Right lobe of liver (tissue), 6 donors: ENCODE measurements at regions not wholly inside any gene's neighbourhood (a gene's known extent, or its start where the extent isn't known, plus 50 kb on each side); places are given as distances from the start of the nearest gene placed in this dataset.

Experiments used
- ATAC-seq, 4 donors: fragments of 200-7000 bp; cut with Tn5 transposase; one replicate each; pipeline ENCODE4 v1.9.1; 2020; ENCODE audit warnings: mild to moderate bottlenecking in 4 of 4, moderate library complexity in 4 of 4
- DNase-seq, 3 donors: peaks; one replicate each; pipeline ENCODE4 v3.0.0-alpha.2; 2020
- H3K27ac ChIP-seq, 3 donors: fragments of 200-600 bp; one replicate each; pipeline ENCODE4 v1.8.0; 2022
- H3K27me3 ChIP-seq, 2 donors: fragments of 200-600 bp; one replicate each; pipeline ENCODE4 v1.8.0; 2022
- H3K36me3 ChIP-seq, 4 donors: fragments of 200-600 bp; sonication (generic) in 1 of 4; one replicate each; pipeline versions ENCODE4 v1.5.1 to v1.8.0; 2017 to 2022; ENCODE audit warnings: control low read depth in 1 of 4
- H3K4me1 ChIP-seq, 4 donors: fragments of 200-600 bp; sonication (generic) in 1 of 4; one replicate each; pipeline versions ENCODE4 v1.5.1 to v1.8.0; 2017 to 2022; ENCODE audit warnings: control low read depth in 1 of 4
- H3K4me3 ChIP-seq, 3 donors: fragments of 200-600 bp; one replicate each; pipeline ENCODE4 v1.8.0; 2022
- H3K9me3 ChIP-seq, 4 donors: fragments of 200-600 bp; sonication (generic) in 1 of 4; one replicate each; pipeline versions ENCODE4 v1.5.1 to v1.8.0; 2017 to 2022; ENCODE audit warnings: control low read depth in 1 of 4
- POLR2A ChIP-seq: fragments of 450-650 bp; IDR thresholded peaks from one replicate; pipeline ENCODE4 v1.6.1; 2017; ENCODE audit warnings: antibody characterized with exemption, mild to moderate bottlenecking
- WGBS: methylation state at CpG from one replicate; pipeline ENCODE4 v1.1.6; 2018; ENCODE audit warnings: low coverage, low lambda C conversion rate; ENCODE audit not compliant: insufficient coverage; ENCODE audit errors: missing lambda C conversion rate; 5-methylcytosine and 5-hydroxymethylcytosine counted together
- intact Hi-C, 2 donors: fragments of 100-400 bp; cut with DNase I; formaldehyde crosslinking; loops; one replicate each; pipeline versions ENCODE4 v1.11.2 to v1.14.1; 2022
- TF ChIP-seq, protein P1 (sequence below), 4 donors: fragments of 200-600 bp in 3 of 4; fragments of 450-650 bp in 1 of 4; IDR thresholded peaks; one replicate each; pipeline versions ENCODE4 v1.5.1 to v1.8.0; 2016 to 2022; ENCODE audit warnings: antibody characterized with exemption in 4 of 4, mild to moderate bottlenecking in 2 of 4
- donor health status: DM: no; HTN: yes; CAD: no.
- donor health status: DM: no; HTN: no; CAD: no.
- donor health status: DM: no; HTN: no; CAD: no.
- donor health status: DM: no; HTN: yes; CAD: no.
- donor health status: DM: no; HTN: yes; CAD: no.

GRCh38 chr3:94462931-94463330 lies 400.1 kb downstream of the NSUN3 start:
- no peaks in the 10 kb centered on the region for H3K4me1 ChIP-seq
- 51% methylated on average over 2 of the region's 2 CpGs for WGBS
- intact Hi-C loops: no loop called here
- no peaks in the 10 kb centered on the region for H3K36me3 ChIP-seq
- H3K9me3 ChIP-seq: no peaks in the 10 kb centered on the region
- no peak overlapping the region for H3K4me3 ChIP-seq
- no peak overlapping the region for H3K27ac ChIP-seq
- DNase-seq (no peak), ATAC-seq (no peak)
- H3K27me3 ChIP-seq: no peaks in the 10 kb centered on the region
- no peak for TF ChIP-seq POLR2A
- TF ChIP-seq, protein P1, sequence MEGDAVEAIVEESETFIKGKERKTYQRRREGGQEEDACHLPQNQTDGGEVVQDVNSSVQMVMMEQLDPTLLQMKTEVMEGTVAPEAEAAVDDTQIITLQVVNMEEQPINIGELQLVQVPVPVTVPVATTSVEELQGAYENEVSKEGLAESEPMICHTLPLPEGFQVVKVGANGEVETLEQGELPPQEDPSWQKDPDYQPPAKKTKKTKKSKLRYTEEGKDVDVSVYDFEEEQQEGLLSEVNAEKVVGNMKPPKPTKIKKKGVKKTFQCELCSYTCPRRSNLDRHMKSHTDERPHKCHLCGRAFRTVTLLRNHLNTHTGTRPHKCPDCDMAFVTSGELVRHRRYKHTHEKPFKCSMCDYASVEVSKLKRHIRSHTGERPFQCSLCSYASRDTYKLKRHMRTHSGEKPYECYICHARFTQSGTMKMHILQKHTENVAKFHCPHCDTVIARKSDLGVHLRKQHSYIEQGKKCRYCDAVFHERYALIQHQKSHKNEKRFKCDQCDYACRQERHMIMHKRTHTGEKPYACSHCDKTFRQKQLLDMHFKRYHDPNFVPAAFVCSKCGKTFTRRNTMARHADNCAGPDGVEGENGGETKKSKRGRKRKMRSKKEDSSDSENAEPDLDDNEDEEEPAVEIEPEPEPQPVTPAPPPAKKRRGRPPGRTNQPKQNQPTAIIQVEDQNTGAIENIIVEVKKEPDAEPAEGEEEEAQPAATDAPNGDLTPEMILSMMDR (IDR thresholded peaks at IDR 0.05): no peak

DNA sequence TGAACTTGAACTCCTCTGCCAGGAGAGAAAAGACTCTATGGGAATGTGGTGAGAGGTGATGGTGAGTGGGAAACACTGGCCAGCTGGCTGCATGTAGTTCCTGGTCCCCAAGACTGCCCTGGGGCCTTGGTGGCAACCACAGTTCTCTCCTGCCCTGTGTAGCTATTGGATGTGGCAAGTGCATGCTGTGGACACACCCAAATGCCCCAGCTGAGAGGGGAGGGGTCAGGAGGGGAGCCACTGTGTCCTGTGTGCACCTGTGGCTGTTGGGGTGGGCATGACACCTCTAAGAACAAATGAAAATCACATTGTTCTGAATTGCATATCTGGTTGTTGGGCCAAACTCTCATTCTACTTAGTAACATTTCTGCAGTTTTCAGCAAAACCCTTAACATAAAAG lies 409.6 kb downstream of the NSUN3 start:
- Histone ChIP-seq H3K27ac (no peak overlapping the region), H3K27me3 (no peaks in the 10 kb centered on the region), H3K4me1 (no peaks in the 10 kb centered on the region), H3K4me3 (no peak overlapping the region), H3K36me3 (no peaks in the 10 kb centered on the region), H3K9me3 (no peaks in the 10 kb centered on the region)
- intact Hi-C loops: no loop called here
- no peak for TF ChIP-seq POLR2A
- TF ChIP-seq, protein P1 (IDR thresholded peaks at IDR 0.05): no peak
- ATAC-seq (no peak), DNase-seq (no peak)

GRCh38 chr3:94481226-94481898 lies 418.5 kb downstream of the NSUN3 start:
- TF ChIP-seq, protein P1 (IDR thresholded peaks at IDR 0.05): no peak
- TF ChIP-seq POLR2A: no peak
- no peaks in the 10 kb centered on the region for H3K36me3 ChIP-seq
- H3K27ac ChIP-seq: no peak overlapping the region
- H3K9me3 ChIP-seq: no peaks in the 10 kb centered on the region
- H3K4me3 ChIP-seq: no peak overlapping the region
- WGBS: 93% methylated on average over 3 of the region's 3 CpGs
- no peaks in the 10 kb centered on the region for H3K4me1 ChIP-seq
- no peaks in the 10 kb centered on the region for H3K27me3 ChIP-seq
- intact Hi-C loops: no loop called here
- ATAC-seq (no peak), DNase-seq (no peak)

- Histone ChIP-seq H3K9me3 (no peaks in the 10 kb centered on the region), H3K4me1 (no peaks in the 10 kb centered on the region), H3K27ac (no peak overlapping the region), H3K36me3 (no peaks in the 10 kb centered on the region), H3K27me3 (no peaks in the 10 kb centered on the region), H3K4me3 (no peak overlapping the region)
- 67% methylated on average over 3 of the region's 3 CpGs for WGBS
- ATAC-seq: no peak
- DNase-seq: no peak
- intact Hi-C loops: no loop called here
- no peak for TF ChIP-seq POLR2A
- TF ChIP-seq, protein P1 (IDR thresholded peaks at IDR 0.05): no peak
These were observed 419.8 kb downstream of the NSUN3 start for GRCh38 chr3:94482686-94483085.

- Histone ChIP-seq H3K27me3 (no peaks in the 10 kb centered on the region), H3K36me3 (no peaks in the 10 kb centered on the region), H3K4me1 (no peaks in the 10 kb centered on the region), H3K9me3 (no peaks in the 10 kb centered on the region), H3K27ac (no peak overlapping the region), H3K4me3 (no peak overlapping the region)
- 42% methylated on average over 2 of the region's 2 CpGs for WGBS
- no peak for ATAC-seq
- no peak for DNase-seq
- TF ChIP-seq, protein P1 (IDR thresholded peaks at IDR 0.05): no peak
- TF ChIP-seq POLR2A: no peak
- intact Hi-C loops: no loop called here
These were observed 420.5 kb downstream of the NSUN3 start for GRCh38 chr3:94483403-94483802.
